Activated CD8-positive, alpha-beta T cell treated with anti-CD3 and anti-CD28 coated beads for 36 hours (primary cell): ENCODE measurements at regions not wholly inside any gene's neighbourhood (a gene's known extent, or its start where the extent isn't known, plus 50 kb on each side); places are given as distances from the start of the nearest gene placed in this dataset.

Source experiments
- ATAC-seq: fragments of 200-7000 bp; cut with Tn5 transposase; one replicate; pipeline ENCODE4 v1.10.0; 2021; ENCODE audit warnings: mild to moderate bottlenecking, moderate library complexity
- CTCF ChIA-PET: fragments of 350-600 bp; sonication (Branson Sonifier 250); formaldehyde crosslinking; loops from one replicate; lab custom pipeline; 2021; ENCODE audit warnings: antibody characterized with exemption; lab: Charles Lee
- POLR2A ChIA-PET: fragments of 350-600 bp; sonication (Branson Sonifier 250); formaldehyde crosslinking; loops from one replicate; lab custom pipeline; 2021; ENCODE audit warnings: antibody characterized with exemption; lab: Charles Lee
- DNase-seq: peaks from one replicate; pipeline ENCODE4 v3.0.0-alpha.2; 2020
- H3K27ac Mint-ChIP-seq: one replicate; pipeline ENCODE4 v1.8.0; 2021; ENCODE audit warnings: mild to moderate bottlenecking, mixed read lengths
- H3K27me3 Mint-ChIP-seq: one replicate; pipeline ENCODE4 v1.8.0; 2021; ENCODE audit warnings: mixed read lengths
- H3K36me3 Mint-ChIP-seq: one replicate; pipeline ENCODE4 v1.8.0; 2021; ENCODE audit warnings: low read depth, mixed read lengths
- H3K4me1 Mint-ChIP-seq: one replicate; pipeline ENCODE4 v1.8.0; 2021; ENCODE audit warnings: low read depth, mixed read lengths
- H3K4me3 Mint-ChIP-seq: one replicate; pipeline ENCODE4 v1.8.0; 2021; ENCODE audit warnings: mild to moderate bottlenecking, moderate library complexity, mixed read lengths
- H3K9me3 Mint-ChIP-seq: one replicate; pipeline ENCODE4 v1.8.0; 2021; ENCODE audit warnings: mixed read lengths
- CTCF ChIP-seq: fragments of 200-600 bp; IDR thresholded peaks from one replicate; pipeline ENCODE4 v1.8.0; 2022; ENCODE audit warnings: antibody characterized with exemption, mild to moderate bottlenecking
- intact Hi-C: fragments of 100-400 bp; cut with micrococcal nuclease; formaldehyde crosslinking; loops from one replicate; pipeline ENCODE4 v1.10.0; 2022

- no peak overlapping the region for H3K4me3 Mint-ChIP-seq
- POLR2A ChIA-PET = no interaction called here
- ATAC-seq = no peak
Measured at GRCh38 chr16:48076455-48077012, 79.3 kb downstream of the ABCC12 start.

GRCh38 chr16:48075398-48075797 is 80.4 kb downstream of the ABCC12 start:
- Mint-ChIP-seq H3K27me3 (peaks cover 9% of the 10 kb centered on the region), H3K4me3 (no peak overlapping the region), H3K9me3 (no peaks in the 10 kb centered on the region), H3K36me3 (no peaks in the 10 kb centered on the region), H3K4me1 (no peaks in the 10 kb centered on the region), H3K27ac (no peak overlapping the region)
- POLR2A ChIA-PET = no interaction called here
- no peak for ATAC-seq
- TF ChIP-seq CTCF = no peak
- no peak for DNase-seq
- intact Hi-C loops = no loop called here
- CTCF ChIA-PET = no interaction called here

More at GRCh38 chr16:48076455-48077012, 79.3 kb downstream of the ABCC12 start:
- H3K4me1 Mint-ChIP-seq = no peaks in the 10 kb centered on the region
- peaks cover 10% of the 10 kb centered on the region for H3K27me3 Mint-ChIP-seq
- no peak overlapping the region for H3K27ac Mint-ChIP-seq
- DNase-seq = no peak
- intact Hi-C loops = no loop called here
- CTCF ChIA-PET = no interaction called here
- H3K9me3 Mint-ChIP-seq = no peaks in the 10 kb centered on the region
- H3K36me3 Mint-ChIP-seq = no peaks in the 10 kb centered on the region
- no peak for TF ChIP-seq CTCF

GRCh38 chr16:48067388-48067787 is 88.4 kb downstream of the ABCC12 start:
- H3K36me3 Mint-ChIP-seq = no peaks in the 10 kb centered on the region
- ATAC-seq (no peak), DNase-seq (no peak)
- peaks cover 3% of the 10 kb centered on the region for H3K27me3 Mint-ChIP-seq
- H3K9me3 Mint-ChIP-seq = peaks cover 3% of the 10 kb centered on the region
- intact Hi-C loops = no loop called here
- H3K4me1 Mint-ChIP-seq = no peaks in the 10 kb centered on the region
- no peak overlapping the region for H3K4me3 Mint-ChIP-seq
- POLR2A ChIA-PET = no interaction called here
- TF ChIP-seq CTCF = no peak
- CTCF ChIA-PET = interaction anchor here (1.5 kb wide), 1 partner anchor 12 kb away, joined by 4 read pairs; no protein-coding TSS in a partner anchor
- H3K27ac Mint-ChIP-seq = no peak overlapping the region

- DNase-seq = no peak
- peaks cover 3% of the 10 kb centered on the region for H3K9me3 Mint-ChIP-seq
- H3K36me3 Mint-ChIP-seq = no peaks in the 10 kb centered on the region
- no peak overlapping the region for H3K27ac Mint-ChIP-seq
- H3K4me3 Mint-ChIP-seq = no peak overlapping the region
- H3K27me3 Mint-ChIP-seq = peaks cover 3% of the 10 kb centered on the region
- CTCF ChIA-PET = no interaction called here
- POLR2A ChIA-PET = interaction anchor here (1.2 kb wide), 1 partner anchor 22 kb away, joined by 3 read pairs; no protein-coding TSS in a partner anchor
- no peak for TF ChIP-seq CTCF
- intact Hi-C loops = no loop called here
- ATAC-seq = no peak
- H3K4me1 Mint-ChIP-seq = no peaks in the 10 kb centered on the region
Measured at GRCh38 chr16:48064971-48065370, 90.8 kb downstream of the ABCC12 start.

DNA sequence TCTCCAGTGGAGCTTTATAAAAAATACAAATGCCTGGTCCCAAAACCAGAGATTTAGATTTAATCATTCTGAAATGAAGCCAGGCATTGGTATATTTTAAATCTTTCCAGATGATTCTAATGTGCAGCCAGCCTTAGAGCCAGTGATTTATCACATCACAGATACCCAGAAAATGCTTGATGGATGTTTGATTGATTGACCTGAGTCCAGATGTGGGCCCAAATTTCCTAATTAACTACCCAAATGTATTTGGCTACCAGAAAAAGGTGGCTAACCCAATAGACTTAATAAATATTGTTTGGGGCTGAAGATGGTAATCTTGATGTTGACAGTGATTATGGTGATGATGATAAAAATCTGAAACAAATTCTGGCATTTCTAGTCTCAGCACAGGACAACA is 93.1 kb downstream of the ABCC12 start:
- H3K27me3 Mint-ChIP-seq = peaks cover 5% of the 10 kb centered on the region
- ATAC-seq = no peak
- no peak overlapping the region for H3K27ac Mint-ChIP-seq
- ChIA-PET CTCF (no interaction called here), POLR2A (no interaction called here)
- peaks cover 3% of the 10 kb centered on the region for H3K9me3 Mint-ChIP-seq
- no peaks in the 10 kb centered on the region for H3K4me1 Mint-ChIP-seq
- no peak for DNase-seq
- intact Hi-C loops = no loop called here
- no peak for TF ChIP-seq CTCF
- H3K4me3 Mint-ChIP-seq = no peak overlapping the region
- H3K36me3 Mint-ChIP-seq = no peaks in the 10 kb centered on the region
